ENCODE measurements at regions not wholly inside any gene's neighbourhood (a gene's known extent, or its start where the extent isn't known, plus 50 kb on each side); places are given as distances from the start of the nearest gene placed in this dataset.
A peak's percentile ranks its signal among the peaks of the same experiment; 100 is the strongest.

DNA sequence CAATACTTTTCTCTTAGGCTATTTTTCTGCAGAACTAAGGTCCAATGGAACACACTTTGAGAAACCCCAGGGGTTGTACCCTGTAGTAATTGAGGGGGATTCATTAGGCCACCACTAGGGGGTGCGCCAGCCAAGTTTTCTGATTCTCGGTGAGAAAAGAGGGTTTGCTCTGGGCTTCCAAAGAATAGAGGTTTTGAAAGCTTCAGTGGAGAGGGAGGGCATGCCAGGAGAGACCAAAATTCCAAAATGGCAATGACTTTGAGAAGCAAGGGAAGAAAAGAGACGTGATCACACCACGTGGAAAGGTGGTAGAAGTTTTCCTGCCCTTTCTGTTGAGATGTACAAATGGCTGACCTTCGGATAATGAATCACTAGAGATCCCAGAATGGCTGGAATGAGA, 323.3 kb downstream of the RPS6KC1 start:
- DNase-seq (ENCODE audit: low spot score), result peak; percentile 79

DNA sequence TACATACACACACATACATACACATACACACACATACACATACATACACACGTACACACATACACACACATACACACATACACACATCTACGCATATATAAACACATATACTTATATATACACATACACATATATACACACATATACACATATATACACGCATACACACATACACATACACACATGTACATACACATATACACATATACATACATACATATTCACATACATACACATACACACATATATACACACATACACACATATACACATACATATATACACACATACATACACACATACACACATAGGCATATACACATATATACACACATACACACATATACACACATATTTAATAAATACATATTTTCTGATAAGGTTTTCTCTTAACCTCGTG, 324.0 kb downstream of the RPS6KC1 start:
- DNase-seq (ENCODE audit: low spot score), result no peak

DNA sequence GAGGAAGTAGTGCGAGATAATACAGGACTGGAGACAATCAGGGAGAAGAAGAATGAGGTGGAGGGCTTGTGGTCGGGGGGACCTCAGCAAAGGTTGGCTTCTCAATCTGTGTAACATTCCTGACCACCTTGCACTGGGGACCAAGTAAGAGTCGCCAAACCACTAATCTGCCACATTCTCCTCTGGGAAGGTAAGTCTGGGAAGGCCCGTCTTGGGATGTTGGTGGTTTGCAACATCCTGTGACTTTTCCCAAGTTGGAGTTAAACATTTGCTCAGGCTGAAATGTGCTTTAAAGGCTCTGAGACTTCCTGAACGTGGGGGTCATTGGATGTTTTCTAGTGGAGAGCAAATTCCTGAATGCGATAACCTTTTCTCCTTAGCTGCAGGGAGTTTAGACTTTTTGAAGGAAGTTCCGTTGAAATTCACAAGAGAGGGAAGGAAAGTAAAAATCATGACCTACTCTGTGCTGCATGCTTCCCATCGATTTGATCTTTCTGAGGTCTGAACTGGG, 325.9 kb downstream of the RPS6KC1 start:
- DNase-seq (ENCODE audit: low spot score), result no peak

DNA sequence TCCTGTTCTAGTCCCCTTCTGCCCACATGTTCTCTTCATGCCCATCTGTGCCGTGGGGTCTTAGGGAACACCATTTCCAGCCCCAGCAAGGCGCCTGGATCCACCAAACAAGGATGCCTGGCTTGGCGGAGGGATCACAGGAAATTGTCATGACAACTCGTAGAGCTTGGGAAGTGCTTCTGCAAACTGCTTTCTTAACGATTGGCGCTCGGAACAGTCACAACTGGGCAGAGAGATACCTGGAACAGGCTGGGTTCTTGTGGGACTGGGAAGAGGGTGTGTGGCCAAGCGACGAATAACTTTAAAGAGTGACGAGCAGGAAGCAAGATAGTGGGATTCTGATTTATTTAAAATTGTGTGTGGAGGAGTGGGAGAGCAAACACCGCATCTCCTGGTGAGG, 329.8 kb downstream of the RPS6KC1 start:
- no peak for DNase-seq (ENCODE audit: low spot score)

DNA sequence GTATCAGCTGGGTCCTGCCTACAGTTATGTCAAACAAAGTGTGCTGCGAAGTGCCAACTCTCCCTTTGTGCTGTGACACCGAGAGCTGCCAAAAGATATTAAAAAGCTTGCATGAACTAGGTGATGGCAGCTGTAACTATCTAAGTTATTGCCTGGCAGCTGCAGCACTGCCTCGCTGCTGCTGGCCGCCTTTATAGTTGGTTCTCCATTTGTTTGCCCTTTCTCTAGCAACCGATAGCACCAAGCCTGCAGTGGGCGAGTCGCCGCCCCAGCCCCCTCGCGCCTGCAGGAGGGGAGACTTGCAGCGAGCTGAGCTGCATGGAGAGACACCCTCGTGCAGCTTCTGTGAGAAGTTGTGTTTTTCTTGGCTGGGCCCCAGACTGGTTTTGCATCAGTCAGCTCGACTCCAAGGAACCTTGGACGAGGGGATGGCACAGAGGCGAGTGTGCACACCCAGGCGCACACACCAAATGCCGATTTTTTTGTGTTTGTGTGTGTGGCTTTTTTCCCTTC, 330.6 kb downstream of the RPS6KC1 start:
- no peak for DNase-seq (ENCODE audit: low spot score)

DNA sequence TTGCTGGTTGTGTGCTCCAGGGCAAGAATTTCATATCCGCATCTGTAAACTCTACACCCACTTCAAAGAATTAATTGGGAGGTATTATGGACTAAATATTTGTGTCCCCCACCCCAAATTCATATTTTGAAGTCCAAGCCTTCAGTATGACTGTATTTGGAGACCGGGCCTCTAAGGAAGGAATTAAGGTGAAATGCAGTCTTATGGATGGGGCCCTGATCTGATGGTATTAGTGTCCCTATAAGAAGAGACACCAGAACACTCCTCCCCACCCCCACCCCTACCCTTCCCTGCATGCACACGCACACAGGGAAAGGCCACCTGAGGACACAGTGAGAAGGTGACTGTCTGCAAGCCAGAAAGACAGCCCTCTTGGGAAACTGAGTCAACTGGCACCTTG, 332.4 kb downstream of the RPS6KC1 start:
- no peak for DNase-seq (ENCODE audit: low spot score)

DNA sequence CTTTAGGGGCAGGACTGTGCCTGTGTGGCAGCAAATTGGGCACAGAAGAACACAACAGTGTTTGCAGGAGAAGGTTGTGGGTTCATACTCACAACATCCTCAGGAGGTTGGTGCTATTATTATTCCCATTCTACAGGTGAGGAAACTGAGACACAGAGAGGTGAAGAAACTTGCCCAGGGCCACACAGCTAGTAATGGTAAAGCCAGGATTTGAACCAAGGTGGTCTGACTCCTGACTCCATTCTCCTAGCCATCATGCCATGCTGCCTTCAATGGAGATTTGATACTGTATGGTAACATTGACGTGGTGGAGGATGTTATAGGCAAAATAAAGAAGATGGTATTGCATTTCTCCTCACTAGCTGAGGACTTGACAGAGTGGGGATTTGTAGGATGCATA, 334.2 kb downstream of the RPS6KC1 start:
- DNase-seq (ENCODE audit: low spot score), result no peak

DNA sequence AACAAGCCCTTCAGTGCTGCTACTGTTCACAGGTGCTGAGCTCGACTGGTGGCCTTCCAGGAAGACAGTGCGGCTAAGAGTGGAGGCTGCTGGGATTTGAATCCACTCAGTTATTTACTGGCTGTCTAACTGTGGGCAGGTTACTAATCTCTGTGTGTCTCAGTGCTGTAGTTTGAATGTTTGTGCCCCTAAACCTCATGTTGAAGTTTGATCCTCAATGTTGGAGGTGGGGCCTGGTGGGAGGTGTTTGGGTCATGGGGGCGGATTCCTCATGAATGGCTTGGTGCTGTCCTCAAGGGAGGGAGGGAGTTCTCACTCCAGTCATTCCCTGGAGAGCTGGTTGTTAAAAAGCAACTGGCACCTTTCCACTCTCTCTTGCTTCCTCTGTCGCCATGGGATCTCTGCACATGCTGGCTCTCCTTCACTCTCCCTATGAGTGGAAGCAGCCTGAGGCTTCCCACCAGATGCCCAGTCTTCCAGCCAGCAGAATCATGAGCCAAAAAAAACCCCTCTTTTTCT, 334.8 kb downstream of the RPS6KC1 start:
- DNase-seq (ENCODE audit: low spot score), result no peak

DNA sequence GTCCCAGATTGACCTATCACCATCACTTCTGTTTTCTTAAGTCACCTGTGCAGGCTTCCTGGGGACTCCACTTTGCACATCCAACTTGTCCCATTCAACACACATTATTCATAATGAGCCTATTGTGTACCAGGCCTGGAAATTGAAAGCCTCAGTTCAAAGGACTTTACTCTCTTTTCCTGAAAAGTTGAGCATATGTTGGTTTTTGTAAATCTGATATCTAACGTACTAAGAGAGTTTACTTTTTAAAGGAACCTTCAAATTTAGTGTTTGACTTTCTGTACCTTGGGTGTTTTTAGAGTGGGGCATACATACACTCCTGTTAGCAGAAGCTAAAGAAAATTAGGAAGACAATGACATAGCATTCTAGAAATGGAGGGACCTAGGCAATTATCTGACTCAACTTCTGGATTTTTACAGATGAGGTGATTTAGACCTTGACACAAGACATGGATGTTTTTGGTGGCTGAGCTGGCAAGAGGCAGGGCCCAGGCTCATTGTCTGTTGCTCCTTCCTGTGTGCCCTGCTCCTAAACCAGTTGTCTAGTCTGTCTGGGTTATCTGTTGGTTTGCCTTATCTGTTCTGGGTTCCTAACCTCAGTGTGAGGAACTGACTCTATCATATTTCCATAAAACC, 336.5 kb downstream of the RPS6KC1 start:
- no peak for DNase-seq (ENCODE audit: low spot score)

DNA sequence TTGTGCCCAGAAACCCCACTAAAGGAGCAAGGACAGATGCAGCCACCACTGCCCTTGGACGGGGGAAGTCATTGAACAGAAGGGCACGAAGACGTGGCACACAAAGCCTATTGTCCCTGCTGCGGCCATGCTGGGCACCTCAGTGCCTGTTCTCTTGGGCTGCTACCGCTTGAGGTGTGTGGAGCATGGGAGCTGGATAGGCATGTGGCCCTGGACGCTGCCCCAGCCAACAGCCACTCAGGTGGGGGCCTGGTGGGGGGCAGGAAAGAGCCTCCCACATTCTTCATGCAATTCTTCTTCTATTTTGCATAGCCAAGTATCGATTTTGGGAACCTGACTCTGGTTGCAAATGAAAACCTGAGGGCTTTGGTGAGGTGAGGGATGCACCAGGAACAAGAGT, 337.2 kb downstream of the RPS6KC1 start:
- no peak for DNase-seq (ENCODE audit: low spot score)

DNA sequence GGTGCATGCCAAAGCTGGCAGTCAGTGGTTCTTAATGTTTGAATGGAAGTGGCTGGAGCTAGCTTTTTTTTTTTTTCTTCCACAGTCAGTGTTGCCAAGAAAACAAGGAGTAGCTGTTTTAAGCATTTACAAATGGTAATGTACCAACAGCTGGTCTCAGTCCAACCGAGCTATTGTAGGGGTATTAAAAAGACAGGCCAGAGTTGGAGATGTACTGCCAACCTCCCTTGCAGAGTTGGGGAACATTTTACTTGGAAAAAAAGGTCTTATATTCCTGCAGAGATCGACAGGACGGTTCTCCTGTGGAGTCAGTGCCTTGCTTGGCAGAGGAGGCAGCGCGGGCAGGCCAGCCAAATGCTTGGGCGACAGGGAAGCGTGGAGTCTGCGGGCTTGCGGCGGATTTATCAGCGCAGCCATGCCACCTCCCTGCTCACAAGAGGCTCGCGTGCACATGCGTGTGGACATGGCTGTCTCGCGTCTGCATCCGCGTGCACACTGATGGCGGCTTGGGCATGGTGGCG, 338.1 kb downstream of the RPS6KC1 start:
- DNase-seq (ENCODE audit: low spot score), result no peak

DNA sequence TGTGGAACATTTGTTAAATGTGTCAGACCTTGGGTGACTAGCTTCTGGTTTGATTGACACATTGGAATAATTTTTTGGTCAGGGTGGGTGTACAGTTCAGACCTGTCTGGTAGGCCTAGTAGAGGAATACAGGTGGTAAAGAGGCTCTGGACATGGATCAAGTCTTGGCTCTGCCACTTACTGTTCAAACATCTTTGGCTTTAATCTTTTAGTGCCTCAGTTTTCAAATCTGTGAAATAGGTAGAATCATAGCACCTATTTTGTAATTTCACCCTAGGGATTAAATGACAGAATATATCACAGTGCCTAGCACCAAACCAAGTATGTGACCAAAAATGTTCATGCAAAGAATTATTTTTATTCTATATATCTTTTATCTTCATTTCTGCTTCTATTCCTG, 340.4 kb downstream of the RPS6KC1 start:
- no peak for DNase-seq (ENCODE audit: low spot score)

DNA sequence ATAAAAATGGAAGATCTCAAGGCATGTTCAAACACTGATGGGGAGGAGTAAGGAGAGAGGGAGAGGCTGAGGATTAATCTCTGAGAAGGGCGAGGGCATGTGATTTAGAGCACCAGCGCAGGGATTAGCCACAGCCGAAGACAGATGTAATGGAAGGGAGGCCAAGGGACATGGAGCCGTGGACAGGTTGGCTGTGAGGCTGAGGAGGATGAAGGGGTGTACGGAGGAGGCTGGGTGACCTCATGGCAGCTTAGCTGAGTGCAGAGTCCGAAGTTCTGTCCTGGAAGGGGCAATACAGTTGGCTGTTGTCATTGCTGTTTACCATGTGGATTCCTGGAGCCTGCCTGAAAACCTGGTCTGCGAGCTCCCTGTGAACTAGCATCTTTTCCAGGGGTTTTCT, 342.8 kb downstream of the RPS6KC1 start:
- no peak for DNase-seq (ENCODE audit: low spot score)

DNA sequence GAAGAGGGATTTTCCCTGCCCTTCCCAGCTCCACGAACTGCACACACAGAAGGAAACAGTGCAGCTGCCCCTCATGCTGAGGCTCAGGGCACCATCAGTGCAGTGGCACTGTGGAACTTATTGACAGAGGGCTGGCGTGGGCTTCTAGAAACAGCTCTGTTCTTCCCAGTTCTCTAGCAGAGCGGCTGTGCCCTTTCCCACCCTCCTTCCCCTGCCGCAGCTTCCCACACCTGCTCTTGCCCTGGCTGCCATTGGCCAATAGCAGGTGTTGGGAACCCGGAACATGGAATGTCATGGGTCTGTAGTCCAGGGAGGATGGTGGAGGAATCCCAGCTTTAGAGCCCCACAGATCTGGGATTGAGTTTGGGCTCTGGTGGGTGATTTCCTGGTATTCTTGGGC, 343.8 kb downstream of the RPS6KC1 start:
- no peak for DNase-seq (ENCODE audit: low spot score)

DNA sequence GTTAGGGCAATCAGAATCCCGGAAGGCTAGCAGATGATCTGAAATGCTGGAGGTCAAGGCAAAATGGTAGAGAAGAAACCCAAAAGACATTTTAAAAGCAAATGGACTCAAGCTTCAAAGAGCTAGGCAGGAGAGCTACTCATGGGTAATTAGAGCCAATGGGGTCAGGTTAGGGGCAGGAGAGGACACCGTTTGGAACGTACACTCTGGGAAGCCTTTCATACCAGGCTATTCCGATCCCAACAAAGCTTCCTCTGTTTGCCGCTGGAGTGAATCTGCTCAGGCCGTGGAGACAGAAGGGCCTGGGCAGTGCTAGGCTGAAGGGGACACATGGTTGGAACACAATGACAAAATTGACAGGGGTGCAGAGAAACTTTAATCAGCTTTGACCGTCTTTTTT, 346.6 kb downstream of the RPS6KC1 start:
- no peak for DNase-seq (ENCODE audit: low spot score)

DNA sequence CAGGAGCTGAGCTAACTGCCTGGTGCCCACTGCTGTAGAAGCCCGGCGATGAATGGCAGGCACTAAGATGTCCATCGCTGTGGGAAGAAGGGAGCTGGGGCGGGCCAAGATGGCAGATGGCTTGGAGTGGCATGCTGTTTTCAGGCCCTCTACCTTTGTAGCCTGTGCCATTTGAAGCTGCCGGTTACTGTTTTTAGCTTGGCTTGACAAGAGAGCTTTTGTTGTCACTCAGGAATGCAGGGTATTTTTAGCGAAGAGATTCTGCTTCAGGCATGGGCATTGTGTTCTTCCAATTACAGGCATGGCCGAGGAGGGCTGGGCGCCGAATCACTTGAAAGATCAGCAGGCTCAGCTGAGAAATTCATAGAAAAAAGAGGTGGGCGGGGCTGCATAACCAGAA, 348.7 kb downstream of the RPS6KC1 start:
- DNase-seq (ENCODE audit: low spot score), result no peak

DNA sequence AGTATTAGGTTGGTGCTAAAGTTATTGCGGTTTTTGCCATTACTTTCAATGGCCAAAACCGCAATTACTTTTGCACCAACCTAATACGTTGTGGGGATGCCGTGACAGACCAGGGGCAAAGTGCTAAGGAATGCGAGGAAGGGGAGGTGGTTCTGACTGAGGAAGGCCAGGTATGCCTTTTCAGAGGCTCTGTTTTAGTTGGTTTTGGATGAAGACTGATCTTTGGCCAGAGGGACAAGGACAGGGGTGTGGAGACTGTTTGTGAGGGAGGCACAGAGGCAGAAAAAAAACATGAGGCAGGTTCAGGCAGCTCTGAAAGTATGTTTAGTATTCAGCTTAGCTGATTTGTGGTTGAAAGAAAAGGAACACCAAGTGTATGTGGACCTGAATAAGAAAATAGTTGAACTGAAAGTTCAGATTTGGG, 358.2 kb downstream of the RPS6KC1 start:
- no peak for DNase-seq (ENCODE audit: low spot score)

DNA sequence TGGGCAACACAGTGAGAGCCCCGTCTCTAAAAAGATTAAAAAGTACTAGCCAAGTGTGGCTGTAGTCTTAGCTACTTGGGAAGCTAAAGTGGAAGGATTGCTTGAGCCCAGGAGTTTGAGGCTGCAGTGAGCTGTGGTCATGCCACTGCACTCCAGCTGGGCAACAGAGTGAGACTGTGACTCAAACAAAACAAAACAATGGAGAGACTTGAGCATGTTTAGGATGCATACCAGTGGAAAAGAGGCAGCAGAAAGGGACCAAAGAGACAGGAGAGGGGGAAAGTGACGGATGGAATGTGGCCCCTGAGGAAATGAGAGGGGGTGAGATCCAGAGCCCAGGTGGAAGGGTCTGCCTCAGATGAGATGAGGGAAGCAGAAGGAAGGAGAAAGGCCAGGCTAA, 358.9 kb downstream of the RPS6KC1 start:
- no peak for DNase-seq (ENCODE audit: low spot score)

DNA sequence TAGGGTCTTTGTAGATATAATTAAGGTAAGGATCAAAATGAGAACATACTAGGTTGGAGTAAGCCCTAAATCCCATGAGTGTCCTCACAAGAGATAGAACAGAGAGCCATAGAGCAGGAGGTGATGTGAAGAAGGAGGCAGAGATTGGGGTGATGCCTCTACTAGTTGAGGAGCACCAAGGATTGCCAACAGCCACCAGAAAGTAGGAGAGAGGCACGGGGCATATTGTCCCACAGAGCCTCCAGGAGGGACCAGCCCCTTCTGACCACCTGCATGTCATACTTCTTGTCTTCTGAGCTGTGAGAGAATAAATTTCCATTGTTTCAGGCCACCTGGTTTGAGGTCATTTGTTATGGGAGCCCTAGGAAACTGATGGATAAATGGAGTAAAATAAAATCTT, 363.3 kb downstream of the RPS6KC1 start:
- no peak for DNase-seq (ENCODE audit: low spot score)

DNA sequence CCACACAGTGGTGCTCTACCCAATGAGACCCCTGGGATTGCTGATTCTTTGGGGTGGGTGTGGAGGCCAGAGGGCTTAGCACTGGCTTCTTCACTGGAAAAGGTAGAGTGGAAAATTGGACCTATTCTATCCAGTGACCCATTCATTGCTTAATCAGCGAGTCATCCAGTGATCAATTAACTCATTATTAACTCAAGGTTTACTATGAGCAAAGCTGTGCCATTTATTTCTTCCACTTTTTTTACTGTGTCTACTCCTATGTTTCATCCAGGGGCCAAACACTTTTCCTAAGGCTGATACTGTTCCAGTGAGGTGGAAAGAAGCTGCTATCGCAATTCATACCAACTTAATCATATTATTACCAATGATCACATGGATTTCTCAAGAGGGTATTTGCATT, 363.9 kb downstream of the RPS6KC1 start:
- no peak for DNase-seq (ENCODE audit: low spot score)

DNA sequence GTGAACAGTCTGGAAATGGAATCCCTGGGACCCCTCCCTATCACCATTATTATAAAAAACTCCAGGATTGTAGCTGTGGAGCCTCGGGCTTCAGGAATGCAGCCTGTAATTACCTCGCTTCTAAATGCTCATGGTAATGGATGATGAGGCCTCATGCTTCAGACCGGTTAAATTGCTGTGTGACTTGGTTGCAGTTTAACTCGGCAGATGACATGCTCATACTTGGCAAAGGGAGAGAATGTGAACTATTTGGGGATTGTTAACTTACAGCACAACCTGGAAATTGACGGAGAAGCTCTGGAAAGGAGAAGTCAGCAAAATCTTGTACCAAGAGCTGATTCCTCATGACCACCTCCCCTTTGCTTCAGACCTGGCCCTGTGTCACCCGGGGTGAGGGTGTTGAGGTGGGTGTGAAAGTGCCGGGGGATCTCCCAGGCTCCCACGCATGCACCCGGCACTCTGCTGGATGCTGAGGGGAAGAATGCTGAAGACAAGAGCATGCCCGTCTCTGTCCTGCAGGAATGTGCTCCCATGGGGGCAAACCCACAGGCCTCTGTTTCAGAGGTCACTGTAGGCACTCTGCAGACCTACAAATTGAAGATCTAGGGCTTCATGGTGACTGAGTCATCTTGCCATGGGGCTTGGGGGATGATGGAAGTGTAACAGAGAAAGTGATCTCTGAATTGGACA, 364.8 kb downstream of the RPS6KC1 start:
- no peak for DNase-seq (ENCODE audit: low spot score)

DNA sequence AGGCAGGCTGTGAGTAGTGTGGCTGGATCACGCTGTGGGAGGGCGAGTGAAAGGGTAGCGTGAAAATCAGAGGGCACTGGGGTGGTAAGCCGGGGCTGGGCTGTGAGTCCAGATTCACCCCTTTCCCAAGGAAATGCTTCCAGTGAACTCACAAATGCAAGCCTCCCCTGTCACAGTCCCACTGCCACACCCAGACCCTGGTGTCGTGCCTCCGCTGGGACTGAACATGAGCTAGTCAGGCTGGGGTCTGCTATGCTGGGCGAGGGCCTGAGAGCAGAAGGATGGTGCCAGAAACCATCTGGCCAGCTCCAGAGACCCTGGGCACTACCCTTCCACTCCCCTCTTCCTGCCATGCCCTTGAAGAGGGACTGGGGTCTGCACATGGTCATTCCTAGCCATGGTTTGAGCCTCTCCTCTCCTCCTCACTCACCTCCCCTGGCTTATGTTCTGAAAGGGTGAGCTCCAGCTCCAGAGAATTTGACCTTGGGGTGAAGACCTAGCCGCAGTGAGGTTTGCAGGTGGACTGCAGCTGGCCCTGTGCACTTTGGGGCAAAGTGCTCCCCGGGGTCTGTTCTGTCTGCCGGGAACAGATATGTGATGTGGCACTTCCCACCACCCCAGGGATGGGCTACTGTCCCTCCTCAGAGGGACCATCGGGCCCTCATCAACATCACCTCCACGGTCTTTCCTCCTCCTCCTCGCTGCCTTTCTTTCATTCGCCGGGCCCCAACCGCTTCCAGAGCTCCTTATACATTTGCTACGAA, 365.6 kb downstream of the RPS6KC1 start:
- DNase-seq (ENCODE audit: low spot score), result no peak
